ENCODE measurements at regions not wholly inside any gene's neighbourhood (a gene's known extent, or its start where the extent isn't known, plus 50 kb on each side); places are given as distances from the start of the nearest gene placed in this dataset.

- no peak for TF ChIP-seq CTCF (IDR thresholded peaks at IDR 0.05; ENCODE audit: insufficient read depth, low read length, missing control alignments)
- POLR2A ChIA-PET, result no interaction called here
- DNase-seq (ENCODE audit: low read depth, low spot score), result no peak
- CTCF ChIA-PET, result no interaction called here
- no peak overlapping the region for H3K4me3 ChIP-seq (ENCODE audit: low read depth, low read length)
Measured at GRCh38 chr10:130403153-130404075, 267.2 kb downstream of the GLRX3 start.

DNA sequence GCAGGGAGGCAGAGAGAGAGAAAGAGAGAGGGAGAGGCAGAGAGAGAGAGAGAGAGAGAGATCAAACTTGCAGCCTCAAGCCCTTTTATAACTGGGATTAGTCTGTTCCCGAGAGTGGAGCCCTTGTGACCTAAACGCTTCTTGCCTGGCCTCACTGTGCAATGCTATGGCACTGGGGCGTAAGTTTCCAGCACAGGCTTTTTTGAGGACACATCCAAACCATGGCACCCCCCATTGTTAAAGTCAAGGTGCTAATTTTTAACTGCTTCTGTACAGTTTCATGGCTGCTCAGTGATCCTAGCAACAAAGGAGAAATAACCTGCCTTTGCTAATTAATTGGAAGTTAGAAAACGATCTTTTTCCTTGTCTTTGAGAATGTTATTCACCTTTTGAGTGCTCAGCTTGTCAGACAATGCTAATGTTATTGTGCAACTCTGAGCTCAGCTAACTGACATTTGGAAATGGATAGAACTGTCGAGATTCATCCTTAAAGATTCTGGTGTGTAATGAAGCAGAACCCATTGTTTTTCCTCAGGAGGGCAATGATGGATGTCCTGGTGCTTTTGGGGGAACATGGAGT is 268.4 kb downstream of the GLRX3 start:
- DNase-seq (ENCODE audit: low read depth, low spot score), result no peak
- no peak overlapping the region for H3K4me3 ChIP-seq (ENCODE audit: low read depth, low read length)
- CTCF ChIA-PET, result no interaction called here
- no peak for TF ChIP-seq CTCF (IDR thresholded peaks at IDR 0.05; ENCODE audit: insufficient read depth, low read length, missing control alignments)
- POLR2A ChIA-PET, result no interaction called here

DNA sequence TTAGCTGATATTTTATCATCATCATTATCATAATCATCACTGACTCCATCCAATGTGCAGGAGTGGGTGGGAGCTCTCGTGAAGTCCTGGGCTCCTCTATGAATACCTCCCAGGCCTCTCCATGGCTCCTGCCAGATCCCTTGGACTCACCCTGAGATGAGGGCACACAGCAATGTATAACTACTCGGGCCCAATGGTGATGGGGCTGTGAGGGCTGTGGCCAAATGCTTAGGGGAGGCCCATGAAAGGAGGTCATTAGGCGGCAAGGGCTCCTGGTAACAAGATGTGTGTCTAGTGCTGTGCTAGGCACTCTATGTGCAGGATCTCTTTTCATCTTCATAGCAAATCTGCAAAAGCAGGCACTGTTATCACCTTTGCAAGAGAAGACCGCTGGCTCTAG is 270.9 kb downstream of the GLRX3 start:
- CTCF ChIA-PET, result no interaction called here
- TF ChIP-seq CTCF (IDR thresholded peaks at IDR 0.05; ENCODE audit: insufficient read depth, low read length, missing control alignments), result no peak
- POLR2A ChIA-PET, result no interaction called here
- H3K4me3 ChIP-seq (ENCODE audit: low read depth, low read length), result no peak overlapping the region
- DNase-seq (ENCODE audit: low read depth, low spot score), result no peak

DNA sequence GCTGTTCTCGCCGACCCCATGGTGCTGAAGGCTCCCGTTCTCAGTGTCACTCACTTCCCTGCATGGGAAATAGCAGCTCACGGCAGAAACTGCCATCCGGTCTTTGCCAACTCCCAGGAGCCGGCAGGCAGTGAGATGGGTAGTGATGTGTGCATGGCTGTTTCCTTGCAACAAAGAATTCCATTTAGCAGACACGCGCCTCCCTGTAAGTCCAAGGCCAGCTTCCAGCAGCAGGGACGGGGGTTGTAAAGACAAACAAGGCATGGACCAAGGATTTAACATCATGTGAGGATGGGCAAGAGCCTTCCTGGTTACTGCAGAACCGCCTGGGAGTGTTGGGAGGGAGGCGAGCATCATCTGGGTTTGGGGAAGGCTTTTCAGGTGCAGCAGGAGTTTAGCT is 273.1 kb downstream of the GLRX3 start:
- ChIA-PET CTCF (no interaction called here), POLR2A (interaction anchor here (0.6 kb wide), 1 partner anchor 18 kb away, joined by 4 read pairs; no protein-coding TSS in a partner anchor)
- no peak for TF ChIP-seq CTCF (IDR thresholded peaks at IDR 0.05; ENCODE audit: insufficient read depth, low read length, missing control alignments)
- no peak for DNase-seq (ENCODE audit: low read depth, low spot score)
- H3K4me3 ChIP-seq (ENCODE audit: low read depth, low read length), result no peak overlapping the region

GRCh38 chr10:130409931-130410330 is 273.7 kb downstream of the GLRX3 start:
- H3K4me3 ChIP-seq (ENCODE audit: low read depth, low read length), result no peak overlapping the region
- ChIA-PET CTCF (no interaction called here), POLR2A (no interaction called here)
- TF ChIP-seq CTCF (IDR thresholded peaks at IDR 0.05; ENCODE audit: insufficient read depth, low read length, missing control alignments), result no peak
- DNase-seq (ENCODE audit: low read depth, low spot score), result no peak

DNA sequence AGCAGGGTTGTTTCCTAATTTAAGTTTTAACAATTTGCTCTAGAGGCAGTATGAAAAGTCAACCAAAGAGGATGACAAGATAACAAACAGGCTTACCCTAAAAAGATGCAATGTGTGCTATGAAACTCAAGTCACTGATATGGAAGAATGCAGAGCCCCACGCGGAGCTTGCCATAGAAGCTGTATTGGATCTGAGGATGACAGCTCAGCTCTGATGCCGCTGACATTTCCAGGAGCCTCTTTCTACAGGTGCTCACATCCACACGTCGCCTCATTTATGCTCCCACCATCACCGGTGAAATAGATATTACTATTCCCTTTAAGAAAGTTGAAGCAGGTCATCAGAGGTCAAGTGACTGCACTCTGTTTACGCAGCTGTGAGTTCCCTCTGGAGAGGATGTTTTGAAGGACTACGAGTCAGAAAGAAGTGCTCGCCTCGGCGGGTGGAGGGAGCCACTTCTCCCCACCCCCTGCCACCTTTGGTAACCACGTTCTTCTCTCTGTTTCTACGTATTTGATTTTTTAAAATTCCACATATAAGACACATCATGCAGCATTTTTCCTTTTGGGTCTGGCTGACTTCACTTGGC is 275.4 kb downstream of the GLRX3 start:
- H3K4me3 ChIP-seq (ENCODE audit: low read depth, low read length), result no peak overlapping the region
- no peak for TF ChIP-seq CTCF (IDR thresholded peaks at IDR 0.05; ENCODE audit: insufficient read depth, low read length, missing control alignments)
- CTCF ChIA-PET, result no interaction called here
- DNase-seq (ENCODE audit: low read depth, low spot score), result no peak
- POLR2A ChIA-PET, result no interaction called here
